Sciatic nerve (tissue), 2 donors: ENCODE measurements at regions not wholly inside any gene's neighbourhood (a gene's known extent, or its start where the extent isn't known, plus 50 kb on each side); places are given as distances from the start of the nearest gene placed in this dataset.
"Not testable (repeated sequence)": the region's sequence is repeated elsewhere in the genome, so short reads cannot be mapped to it uniquely, and the experiment has no call there.

Source experiments
- ATAC-seq: fragments of 200-7000 bp; cut with Tn5 transposase; one replicate; pipeline ENCODE4 v1.9.1; 2020; ENCODE audit warnings: mild to moderate bottlenecking, moderate library complexity
- DNase-seq: peaks from one replicate; pipeline ENCODE4 v3.0.0-alpha.2; 2020; ENCODE audit warnings: low spot score
- intact Hi-C: fragments of 100-400 bp; cut with DNase I; formaldehyde crosslinking; loops from one replicate; pipeline ENCODE4 v1.14.2; 2022
- donor health status: DM: no; HTN: no; CAD: no.
- donor health status: DM: no; HTN: no; CAD: no.

DNA sequence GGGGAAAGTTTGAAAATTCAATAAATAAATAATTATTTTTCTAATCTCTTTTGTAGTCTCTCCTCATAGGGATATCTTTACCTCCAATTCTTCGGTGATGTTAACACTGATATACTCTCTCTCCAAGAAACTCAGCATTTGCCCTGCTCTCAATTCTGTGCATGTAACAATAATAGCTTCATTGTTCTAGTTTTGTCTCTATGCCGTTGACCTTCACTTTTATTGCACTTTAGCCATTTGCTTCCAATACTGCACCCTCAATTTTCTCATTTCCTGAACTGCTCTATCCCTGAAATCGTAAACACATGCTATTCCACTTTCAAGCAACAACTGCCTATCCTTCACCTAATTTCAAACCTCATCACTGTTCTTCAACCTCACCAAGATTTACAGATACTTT lies 645.0 kb downstream of the C12orf50 start:
- no peak for ATAC-seq
- intact Hi-C loops, result no loop called here

DNA sequence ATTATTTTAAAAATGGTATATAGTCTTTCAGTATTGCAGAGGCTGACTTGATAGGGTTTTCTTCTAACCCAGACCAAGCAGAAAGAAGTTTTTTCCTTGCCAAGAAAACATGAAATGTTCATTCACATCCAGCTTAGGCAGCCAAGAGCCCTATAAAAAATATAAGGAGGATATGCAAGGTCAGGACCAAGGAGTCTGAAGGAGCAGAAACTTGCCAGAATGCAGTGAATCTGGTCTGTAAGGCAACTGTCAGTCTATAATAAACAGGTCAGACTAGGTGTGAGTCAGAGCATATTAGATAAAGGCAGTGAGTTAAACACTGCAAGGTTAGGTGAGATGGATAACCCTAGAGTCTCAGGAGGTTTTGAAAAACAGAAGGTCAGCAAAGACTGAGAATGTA lies 645.5 kb downstream of the C12orf50 start:
- ATAC-seq, result no peak
- no peak for DNase-seq
- intact Hi-C loops, result no loop called here

More for the DNA sequence above, 645.0 kb downstream of the C12orf50 start:
- no peak for DNase-seq

DNA sequence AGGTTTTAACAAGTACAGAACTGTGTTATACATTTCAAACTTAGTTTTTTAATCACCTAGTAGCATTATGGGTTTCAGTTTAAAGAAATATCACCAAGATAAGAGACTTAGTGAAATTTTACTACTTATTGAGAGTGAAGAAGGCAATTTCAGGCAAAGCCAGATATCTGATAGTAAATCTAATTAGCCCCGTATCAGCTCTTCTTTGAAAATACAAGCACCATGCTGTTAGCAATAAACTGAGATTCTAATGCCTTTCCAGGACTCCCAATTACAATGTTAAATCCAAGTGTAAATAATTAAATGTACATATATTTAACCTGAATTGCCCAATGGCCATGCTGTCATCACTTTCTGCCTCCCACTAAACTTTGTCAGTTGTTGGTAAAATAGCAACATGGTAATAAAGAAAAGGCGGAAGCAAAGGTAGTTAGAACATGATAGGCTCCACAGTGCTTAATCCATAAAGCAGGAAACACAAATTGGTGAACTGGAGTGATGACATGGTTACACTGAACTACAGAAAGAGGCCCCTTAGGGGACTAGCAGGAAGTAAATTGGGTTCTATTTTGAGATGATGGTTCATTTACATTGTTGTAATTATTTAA lies 646.1 kb downstream of the C12orf50 start:
- intact Hi-C loops, result no loop called here
- ATAC-seq, result no peak
- DNase-seq, result no peak

GRCh38 chr12:87382436-87382835 lies 646.8 kb downstream of the C12orf50 start:
- ATAC-seq (no peak), DNase-seq (no peak)
- intact Hi-C loops, result no loop called here

- intact Hi-C loops, result no loop called here
- ATAC-seq (no peak), DNase-seq (no peak)
These were observed 647.5 kb downstream of the C12orf50 start for GRCh38 chr12:87381742-87382141.

- intact Hi-C loops, result no loop called here
- ATAC-seq (no peak), DNase-seq (no peak)
These were observed 650.7 kb downstream of the C12orf50 start for GRCh38 chr12:87378526-87378925.

DNA sequence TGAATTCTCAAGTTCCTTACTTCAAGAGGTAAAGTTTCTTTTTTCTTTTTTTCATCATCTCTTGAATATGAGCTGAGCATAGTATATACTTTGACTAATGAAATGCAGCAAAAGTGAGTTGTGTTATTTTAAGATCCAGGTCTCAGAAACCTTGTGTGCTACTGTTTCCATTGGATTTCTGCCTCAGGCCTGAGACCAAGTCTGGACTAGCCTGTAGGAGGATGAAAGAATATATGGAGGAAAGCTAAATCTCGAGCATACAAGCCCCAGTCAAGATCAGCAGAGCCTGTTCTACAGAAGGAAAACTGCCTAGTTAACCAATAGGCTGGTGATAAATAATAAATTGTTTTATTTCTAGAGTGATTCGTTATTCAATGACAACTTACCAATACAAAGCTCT lies 652.5 kb downstream of the C12orf50 start:
- intact Hi-C loops, result no loop called here
- ATAC-seq, result no peak
- DNase-seq, result no peak

GRCh38 chr12:87369161-87369560 lies 660.0 kb downstream of the C12orf50 start:
- ATAC-seq (no peak), DNase-seq (no peak)
- intact Hi-C loops, result no loop called here

DNA sequence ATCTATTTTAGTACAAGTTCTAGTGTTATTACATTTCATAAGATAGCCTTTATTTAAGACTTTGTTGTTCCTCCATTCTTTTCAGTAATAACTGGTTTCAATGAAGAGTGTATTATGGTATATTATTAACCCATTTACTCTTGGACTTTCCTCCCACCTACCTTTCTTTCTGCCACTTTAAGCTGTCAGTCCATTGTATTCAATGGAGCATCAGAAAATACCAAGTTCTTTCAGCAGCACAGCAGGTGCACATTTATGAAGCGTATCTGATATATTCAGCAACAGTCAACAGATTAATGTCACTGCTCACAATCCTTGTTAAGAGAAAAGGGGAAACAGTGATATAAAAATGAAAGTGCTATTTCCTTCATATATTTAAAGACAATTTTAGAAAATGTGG lies 660.9 kb downstream of the C12orf50 start:
- ATAC-seq (no peak), DNase-seq (no peak)
- intact Hi-C loops, result no loop called here

- ATAC-seq (no peak), DNase-seq (no peak)
- intact Hi-C loops, result no loop called here
These were observed 663.8 kb downstream of the C12orf50 start for GRCh38 chr12:87365423-87365822.

DNA sequence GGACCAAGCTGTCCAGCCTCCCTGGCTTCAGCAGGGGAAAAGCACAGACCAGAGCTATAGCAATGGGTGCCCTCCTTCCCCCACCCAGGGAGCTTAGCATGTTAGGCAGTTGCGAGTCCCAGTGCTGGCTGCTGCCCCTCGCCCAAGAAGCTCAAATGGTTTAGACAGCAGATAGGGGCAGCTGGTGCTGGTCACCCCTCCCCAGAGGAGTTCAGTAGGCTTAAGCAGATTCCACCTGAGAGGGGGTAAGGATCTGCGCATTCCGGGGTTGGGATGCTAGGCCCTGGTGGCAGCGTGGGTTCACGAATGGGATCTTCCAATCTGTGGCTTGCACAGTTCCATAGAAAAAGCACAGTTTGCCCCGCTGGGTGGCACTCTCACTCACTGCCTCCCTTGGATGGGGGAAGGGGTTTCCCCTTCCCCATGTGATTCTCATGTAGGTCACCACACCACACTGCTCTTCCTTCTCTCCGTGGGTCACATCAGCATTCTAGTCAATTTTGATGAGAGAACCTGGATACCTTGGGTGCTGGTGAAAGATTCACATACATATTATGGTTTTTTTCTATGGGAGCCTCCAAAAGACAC lies 665.6 kb downstream of the C12orf50 start:
- intact Hi-C loops, result no loop called here
- DNase-seq (no peak), ATAC-seq (no peak)

DNA sequence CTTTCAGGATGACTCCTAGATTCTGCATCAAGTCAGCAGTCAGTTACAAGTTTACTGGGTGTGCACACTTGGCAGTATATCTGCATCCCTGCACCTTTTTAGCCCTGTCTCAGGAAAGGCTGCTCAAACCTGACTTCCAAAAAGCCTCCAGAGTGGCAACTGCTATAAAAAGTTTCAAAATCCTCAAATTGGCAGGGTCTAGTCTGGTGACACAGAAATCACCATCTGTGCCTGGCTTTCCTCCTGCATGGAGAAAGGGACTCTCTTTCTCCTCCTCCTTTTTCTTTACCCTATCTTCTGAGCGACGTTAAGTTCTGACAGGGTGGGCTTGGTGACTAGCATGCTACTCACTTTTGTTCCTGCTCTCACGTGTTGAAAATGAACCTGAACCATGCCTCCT lies 679.5 kb downstream of the C12orf50 start:
- intact Hi-C loops, result no loop called here
- ATAC-seq, result no peak
- no peak for DNase-seq

GRCh38 chr12:87348071-87348470 lies 681.1 kb downstream of the C12orf50 start:
- intact Hi-C loops, result no loop called here
- no peak for DNase-seq
- ATAC-seq, result no peak

DNA sequence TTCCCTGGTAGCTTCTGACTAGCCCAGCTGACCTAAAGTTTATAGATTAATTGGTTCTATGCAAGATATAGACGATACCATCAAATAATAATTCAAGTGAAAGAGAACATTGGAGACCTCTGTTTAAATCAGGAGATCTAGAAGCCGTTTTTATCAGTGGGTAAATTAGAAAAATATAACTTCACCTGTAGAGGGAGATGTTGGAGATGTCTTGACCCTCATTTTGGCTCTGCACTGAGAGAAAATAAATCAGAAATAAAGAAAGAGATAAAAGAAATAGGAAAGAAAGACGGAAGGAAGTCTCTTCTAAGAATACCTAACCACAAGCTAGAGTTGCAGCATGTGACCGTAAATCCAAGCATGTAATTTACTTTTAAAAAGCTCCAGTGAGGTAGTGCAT lies 684.5 kb downstream of the C12orf50 start:
- no peak for DNase-seq
- intact Hi-C loops, result no loop called here
- no peak for ATAC-seq

GRCh38 chr12:87338681-87339080 lies 690.5 kb downstream of the C12orf50 start:
- DNase-seq (no peak), ATAC-seq (no peak)
- intact Hi-C loops, result no loop called here

DNA sequence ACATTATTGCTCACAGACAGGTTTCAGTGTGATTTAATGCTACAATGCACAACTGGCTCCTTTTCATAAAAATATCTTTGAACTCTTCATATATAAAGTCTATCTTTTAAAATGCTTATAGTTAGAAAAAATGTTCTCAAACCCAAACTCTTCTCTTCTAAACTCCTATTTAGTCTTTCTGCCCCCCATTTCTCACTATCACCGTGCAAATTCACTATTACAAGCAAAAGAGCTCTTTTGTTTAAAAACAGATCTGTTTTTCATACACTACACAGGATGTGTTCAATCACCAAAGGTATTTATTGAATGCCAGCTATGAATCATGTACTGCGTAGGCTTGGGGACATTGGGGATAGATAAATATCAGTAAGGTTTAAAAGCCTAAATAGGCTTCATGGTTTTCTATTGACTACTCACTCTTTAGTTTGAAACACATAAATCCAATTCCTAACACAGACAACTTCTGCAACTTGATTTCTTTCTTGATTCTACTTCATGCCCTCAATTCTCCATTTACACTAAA lies 692.3 kb downstream of the C12orf50 start:
- no peak for ATAC-seq
- intact Hi-C loops, result no loop called here
- no peak for DNase-seq

GRCh38 chr12:87332987-87333726 lies 696.0 kb downstream of the C12orf50 start:
- no peak for DNase-seq
- ATAC-seq, result no peak
- intact Hi-C loops, result no loop called here

DNA sequence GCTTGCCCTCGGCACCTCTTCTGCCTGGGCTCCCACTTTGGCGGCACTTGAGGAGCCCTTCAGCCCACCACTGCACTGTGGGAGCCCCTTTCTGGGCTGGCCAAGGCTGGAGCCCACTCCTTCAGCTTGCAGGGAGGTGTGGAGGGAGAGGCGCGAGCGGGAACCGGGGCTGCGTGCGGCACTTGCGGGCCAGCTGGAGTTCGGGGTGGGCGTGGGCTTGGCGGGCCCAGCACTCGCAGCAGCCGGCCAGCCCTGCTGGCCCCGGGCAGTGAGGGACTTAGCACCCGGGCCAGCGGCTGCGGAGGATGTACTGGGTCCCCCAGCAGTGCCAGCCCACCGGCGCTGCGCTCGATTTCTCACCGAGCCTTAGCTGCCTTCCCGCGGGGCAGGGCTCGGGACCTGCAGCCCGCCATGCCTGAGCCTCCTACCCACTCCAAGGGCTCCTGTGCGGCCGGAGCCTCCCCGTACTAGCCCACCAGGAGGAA lies 699.1 kb downstream of the C12orf50 start:
- not testable (repeated sequence) for DNase-seq, ATAC-seq

GRCh38 chr12:87329076-87329863 lies 699.9 kb downstream of the C12orf50 start:
- ATAC-seq, result no peak
- intact Hi-C loops, result no loop called here
- DNase-seq, result no peak

More for the DNA sequence above, 699.1 kb downstream of the C12orf50 start:
- intact Hi-C loops, result not testable (repeated sequence)
